ENCODE measurements at regions not wholly inside any gene's neighbourhood (a gene's known extent, or its start where the extent isn't known, plus 50 kb on each side); places are given as distances from the start of the nearest gene placed in this dataset.

DNA sequence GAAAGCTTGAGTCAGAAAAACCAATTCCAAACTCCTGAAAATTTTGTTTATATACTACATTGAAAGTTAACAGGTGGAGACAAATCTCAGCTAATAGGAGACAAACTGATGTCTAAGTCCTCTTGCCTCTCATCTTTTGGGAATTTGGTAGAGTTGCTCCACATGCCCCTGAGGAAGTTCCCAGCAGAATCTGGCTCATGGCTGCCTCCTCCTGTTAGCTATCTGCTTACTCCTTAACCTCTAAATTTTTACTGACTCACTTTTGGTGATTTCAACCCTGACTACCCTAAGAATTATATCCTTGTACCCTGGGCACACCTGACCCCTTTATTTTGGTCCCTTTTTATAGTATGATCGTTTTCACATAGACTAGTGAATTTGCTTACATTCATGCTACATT lies 633.7 kb upstream of the USP24 start:
- no peak for TF ChIP-seq ZFX (IDR thresholded peaks at IDR 0.05; ENCODE audit: borderline replicate concordance)
- TF ChIP-seq, protein P1, sequence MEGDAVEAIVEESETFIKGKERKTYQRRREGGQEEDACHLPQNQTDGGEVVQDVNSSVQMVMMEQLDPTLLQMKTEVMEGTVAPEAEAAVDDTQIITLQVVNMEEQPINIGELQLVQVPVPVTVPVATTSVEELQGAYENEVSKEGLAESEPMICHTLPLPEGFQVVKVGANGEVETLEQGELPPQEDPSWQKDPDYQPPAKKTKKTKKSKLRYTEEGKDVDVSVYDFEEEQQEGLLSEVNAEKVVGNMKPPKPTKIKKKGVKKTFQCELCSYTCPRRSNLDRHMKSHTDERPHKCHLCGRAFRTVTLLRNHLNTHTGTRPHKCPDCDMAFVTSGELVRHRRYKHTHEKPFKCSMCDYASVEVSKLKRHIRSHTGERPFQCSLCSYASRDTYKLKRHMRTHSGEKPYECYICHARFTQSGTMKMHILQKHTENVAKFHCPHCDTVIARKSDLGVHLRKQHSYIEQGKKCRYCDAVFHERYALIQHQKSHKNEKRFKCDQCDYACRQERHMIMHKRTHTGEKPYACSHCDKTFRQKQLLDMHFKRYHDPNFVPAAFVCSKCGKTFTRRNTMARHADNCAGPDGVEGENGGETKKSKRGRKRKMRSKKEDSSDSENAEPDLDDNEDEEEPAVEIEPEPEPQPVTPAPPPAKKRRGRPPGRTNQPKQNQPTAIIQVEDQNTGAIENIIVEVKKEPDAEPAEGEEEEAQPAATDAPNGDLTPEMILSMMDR (IDR thresholded peaks at IDR 0.05) = no peak
- no peak overlapping the region for H3K27ac ChIP-seq

DNA sequence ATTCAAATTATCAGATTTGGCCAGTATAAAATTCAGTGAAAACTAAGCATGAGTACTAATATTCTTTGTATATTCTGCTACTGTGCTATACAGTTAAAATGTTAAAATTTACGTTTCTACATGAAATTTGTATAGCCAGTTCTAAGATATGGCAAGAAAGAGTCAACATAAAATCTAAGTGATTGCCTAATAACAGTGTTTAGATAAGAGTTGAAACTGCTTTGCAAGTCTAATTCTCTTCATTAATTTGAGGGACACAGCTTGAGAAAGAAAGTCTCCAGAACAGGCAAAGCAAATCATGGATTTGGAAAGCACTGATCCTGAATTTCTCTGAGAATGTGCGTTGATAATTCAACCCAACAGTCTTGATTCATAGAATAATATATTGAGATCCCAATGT lies 630.9 kb upstream of the USP24 start:
- no peak overlapping the region for H3K27ac ChIP-seq
- TF ChIP-seq, protein P1 (IDR thresholded peaks at IDR 0.05) = no peak
- no peak for TF ChIP-seq ZFX (IDR thresholded peaks at IDR 0.05; ENCODE audit: borderline replicate concordance)

DNA sequence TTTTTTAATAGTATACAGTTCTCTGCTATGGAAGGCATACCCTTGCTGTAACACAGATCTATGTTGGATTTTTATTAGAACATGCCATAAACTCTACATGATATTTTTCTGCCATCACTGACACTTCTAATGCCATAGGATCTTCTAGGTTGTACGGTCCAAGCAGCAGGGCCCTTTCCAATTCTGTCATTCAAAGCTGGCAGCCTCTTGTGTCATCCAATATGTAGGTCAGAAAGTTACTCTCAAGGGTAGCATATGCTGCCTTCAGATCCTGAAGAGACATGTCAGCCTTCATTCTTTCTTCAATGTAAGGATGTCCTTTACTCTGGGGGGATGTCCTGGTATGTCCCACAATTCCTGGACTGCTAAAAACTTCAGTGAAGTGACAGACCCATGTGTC lies 629.2 kb upstream of the USP24 start:
- TF ChIP-seq ZFX (IDR thresholded peaks at IDR 0.05; ENCODE audit: borderline replicate concordance) = no peak
- TF ChIP-seq, protein P1 (IDR thresholded peaks at IDR 0.05) = no peak

DNA sequence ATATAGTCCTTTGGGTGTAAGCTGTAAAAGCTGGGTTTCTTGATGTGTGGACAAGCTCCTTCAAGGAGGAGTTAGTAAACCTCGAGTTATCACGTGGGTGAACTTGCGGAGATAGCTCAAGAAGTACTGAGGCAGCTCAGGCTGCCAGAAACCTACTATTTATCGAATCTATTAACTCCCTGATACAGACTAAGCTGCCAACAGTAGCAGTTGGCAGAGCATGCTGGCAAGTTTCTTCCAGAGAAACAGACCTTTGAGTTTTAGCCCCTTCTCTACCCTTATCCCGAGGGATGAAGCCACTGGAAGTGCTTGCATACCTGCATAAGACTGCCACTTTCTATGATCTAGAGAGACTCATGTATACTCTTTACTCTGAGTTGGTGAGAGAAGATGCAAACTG lies 624.5 kb upstream of the USP24 start:
- H3K27ac ChIP-seq = no peak overlapping the region
- no peak for TF ChIP-seq ZFX (IDR thresholded peaks at IDR 0.05; ENCODE audit: borderline replicate concordance)
- TF ChIP-seq, protein P1 (IDR thresholded peaks at IDR 0.05) = no peak

More for the DNA sequence above, 629.2 kb upstream of the USP24 start:
- H3K27ac ChIP-seq = no peak overlapping the region

DNA sequence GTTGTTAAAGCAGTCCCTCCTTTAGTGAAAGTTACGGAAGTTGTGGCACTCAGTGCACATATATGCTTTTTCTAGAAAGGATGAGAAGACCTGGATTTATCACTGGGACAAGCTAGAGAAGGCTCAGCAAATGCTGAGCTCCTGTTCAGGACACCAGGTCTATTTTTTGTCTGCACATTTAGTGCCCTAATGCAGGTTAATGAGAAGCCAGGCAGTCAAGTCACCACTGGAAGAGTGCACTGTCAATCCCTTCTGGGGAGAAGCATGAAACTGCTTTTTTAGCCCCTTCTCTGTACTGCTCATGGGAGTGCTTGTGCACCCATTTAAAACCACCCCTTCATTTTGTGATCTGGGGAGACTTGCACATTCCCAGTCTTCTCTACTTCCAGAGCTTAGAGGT lies 624.1 kb upstream of the USP24 start:
- TF ChIP-seq ZFX (IDR thresholded peaks at IDR 0.05; ENCODE audit: borderline replicate concordance) = no peak
- TF ChIP-seq, protein P1 (IDR thresholded peaks at IDR 0.05) = no peak
- no peak overlapping the region for H3K27ac ChIP-seq

DNA sequence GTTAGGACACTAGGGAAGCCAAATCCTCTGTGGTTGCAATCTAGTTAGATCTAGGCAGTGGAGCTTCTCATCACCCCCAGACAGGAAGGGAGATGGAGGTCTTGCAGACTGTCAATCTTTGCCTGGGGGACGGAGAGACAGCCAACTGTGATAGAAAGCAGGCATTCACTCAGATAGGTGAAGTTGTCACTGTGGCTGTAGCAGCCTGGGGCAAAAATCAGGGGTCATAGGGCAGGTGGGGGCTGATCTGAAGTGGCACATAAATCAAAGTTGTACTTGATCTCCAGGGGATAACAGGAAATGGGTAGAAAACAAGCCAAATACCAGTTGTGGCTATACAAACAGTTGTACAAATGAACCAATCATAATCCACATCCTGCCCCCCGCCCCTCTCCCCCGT lies 620.9 kb upstream of the USP24 start:
- no peak overlapping the region for H3K27ac ChIP-seq
- TF ChIP-seq, protein P1 (IDR thresholded peaks at IDR 0.05) = no peak
- no peak for TF ChIP-seq ZFX (IDR thresholded peaks at IDR 0.05; ENCODE audit: borderline replicate concordance)

DNA sequence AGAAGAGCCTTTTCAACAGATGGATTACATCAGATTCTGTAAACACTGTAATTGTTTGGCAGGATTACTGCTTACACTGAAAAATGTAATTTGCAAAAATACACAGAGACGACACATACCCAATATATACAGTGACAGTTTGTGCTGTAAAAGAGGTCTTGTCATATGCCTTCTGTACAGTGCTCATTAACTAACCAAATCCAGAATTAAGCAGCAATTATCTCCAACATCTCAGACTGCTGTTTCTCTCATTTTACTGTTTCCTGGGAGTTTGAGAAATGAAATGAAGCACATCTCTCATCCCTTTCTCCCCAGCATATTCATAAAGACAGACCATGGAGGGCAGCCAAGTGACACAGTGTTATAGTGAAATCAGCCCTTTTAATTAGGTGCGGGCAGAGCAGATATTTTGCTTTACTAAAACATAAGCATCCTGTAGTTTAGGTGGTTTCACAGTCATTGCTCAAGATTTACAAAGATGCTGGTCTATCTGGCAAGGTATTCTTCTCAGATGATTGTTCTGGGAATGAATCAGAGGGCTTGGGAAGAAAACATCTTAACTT lies 618.4 kb upstream of the USP24 start:
- no peak overlapping the region for H3K27ac ChIP-seq

More for the DNA sequence above, 618.4 kb upstream of the USP24 start:
- no peak for TF ChIP-seq ZFX (IDR thresholded peaks at IDR 0.05; ENCODE audit: borderline replicate concordance)
- TF ChIP-seq, protein P1 (IDR thresholded peaks at IDR 0.05) = no peak

Measured in 22Rv1 (cell line).